Esophagus squamous epithelium (tissue), 4 donors: ENCODE measurements at regions not wholly inside any gene's neighbourhood (a gene's known extent, or its start where the extent isn't known, plus 50 kb on each side); places are given as distances from the start of the nearest gene placed in this dataset.

Source experiments
- CTCF ChIP-seq, 6 experiments: fragments of 450-650 bp in 4 of 6; fragments of 200-600 bp in 2 of 6; sonication (generic) in 2 of 6; IDR thresholded peaks; one replicate each; pipeline ENCODE4 v1.5.1; 2016 to 2019; ENCODE audit warnings: antibody characterized with exemption in 6 of 6, mild to moderate bottlenecking in 4 of 6, moderate library complexity in 4 of 6
- POLR2A ChIP-seq, 4 donors: fragments of 450-650 bp; IDR thresholded peaks; one replicate each; pipeline ENCODE4 v1.6.1; 2017; ENCODE audit warnings: antibody characterized with exemption in 4 of 4, mild to moderate bottlenecking in 4 of 4, moderate library complexity in 3 of 4

- TF ChIP-seq CTCF (IDR thresholded peaks at IDR 0.05) (no peak), POLR2A (IDR thresholded peaks at IDR 0.05) (no peak)
These were observed 75.5 kb upstream of the CD2AP start for GRCh38 chr6:47402081-47402480.
